RKO (cell line): ENCODE measurements at regions not wholly inside any gene's neighbourhood (a gene's known extent, or its start where the extent isn't known, plus 50 kb on each side); places are given as distances from the start of the nearest gene placed in this dataset.

Source experiments
- DNase-seq: peaks from one replicate; pipeline ENCODE4 v3.0.0-alpha.2; 2016; ENCODE audit warnings: low spot score

- no peak for DNase-seq
Measured at GRCh38 chr1:87194856-87195255, 133.8 kb upstream of the LMO4 start.

- no peak for DNase-seq
Measured at GRCh38 chr1:87196110-87196827, 132.4 kb upstream of the LMO4 start.

DNA sequence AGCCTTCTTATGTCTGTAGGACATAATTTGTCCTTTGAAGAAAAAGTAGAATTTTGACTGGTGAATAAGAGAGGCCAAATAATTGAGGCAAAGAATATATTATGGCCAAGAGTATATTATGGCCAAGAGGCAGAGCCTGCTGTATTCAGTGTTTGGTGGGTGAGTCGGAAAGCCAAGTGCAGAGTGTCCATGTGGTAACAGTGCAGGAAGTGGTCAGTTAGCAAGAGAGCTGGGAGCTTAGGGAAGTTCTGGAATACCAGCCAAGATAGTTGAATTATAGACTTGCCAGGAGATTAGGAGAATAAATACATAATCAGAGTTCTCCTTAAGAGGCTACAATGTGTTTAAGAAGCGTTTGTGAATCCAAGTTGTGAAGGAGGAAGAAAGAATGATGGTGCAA, 131.5 kb upstream of the LMO4 start:
- no peak for DNase-seq

DNA sequence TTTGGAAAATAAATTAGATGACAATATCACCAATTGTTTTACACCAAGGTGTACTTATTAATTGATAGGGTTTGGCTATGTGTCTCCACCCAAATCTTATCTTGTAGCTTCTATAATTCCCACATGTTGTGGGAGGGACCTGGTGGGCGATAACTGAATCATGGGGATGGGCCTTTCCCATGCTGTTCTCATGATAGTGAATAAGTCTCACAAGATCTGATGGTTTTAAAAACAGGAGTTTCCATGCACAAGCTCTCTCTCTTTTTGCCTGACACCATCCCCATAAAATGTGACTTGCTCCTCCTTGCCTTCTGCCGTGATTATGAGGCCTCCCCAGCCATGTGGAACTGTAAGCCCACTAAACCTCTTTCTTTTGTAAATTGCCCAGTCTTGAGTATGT, 131.0 kb upstream of the LMO4 start:
- DNase-seq, result no peak

DNA sequence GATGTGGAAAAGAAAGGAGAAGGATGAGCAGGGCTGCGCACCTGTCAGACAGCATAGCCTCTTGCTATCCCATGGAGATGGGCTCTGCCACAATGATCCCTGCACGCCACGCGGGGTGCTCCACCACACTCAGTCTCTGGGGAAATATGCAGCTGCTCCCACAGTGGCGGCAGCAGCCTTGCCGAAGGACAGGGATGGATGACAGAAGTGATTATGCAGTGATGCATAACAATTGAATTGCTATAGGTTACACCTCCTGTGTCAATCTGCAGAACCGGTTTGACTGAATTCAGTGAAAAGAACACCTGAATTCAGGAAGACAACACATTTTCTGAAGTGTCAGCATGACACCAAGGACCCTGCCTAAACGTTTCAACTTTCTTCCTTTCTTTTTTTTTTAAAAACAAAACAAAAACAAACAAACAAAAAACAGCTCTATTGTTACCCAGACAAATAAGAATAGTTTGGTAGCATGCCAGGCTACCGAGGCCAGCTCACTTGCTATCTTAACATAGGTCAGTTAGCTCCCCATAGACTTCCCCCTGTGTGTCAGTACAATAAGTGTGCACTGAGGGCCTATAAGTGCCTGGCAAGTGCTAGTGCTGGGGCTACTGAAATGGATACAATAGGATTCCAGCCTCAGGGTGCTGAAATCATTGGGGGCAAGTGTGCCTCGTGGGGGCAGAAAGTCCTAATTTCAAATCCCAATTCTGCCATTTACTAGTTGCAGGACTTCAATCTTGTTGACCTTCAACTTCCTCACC, 127.6 kb upstream of the LMO4 start:
- no peak for DNase-seq

DNA sequence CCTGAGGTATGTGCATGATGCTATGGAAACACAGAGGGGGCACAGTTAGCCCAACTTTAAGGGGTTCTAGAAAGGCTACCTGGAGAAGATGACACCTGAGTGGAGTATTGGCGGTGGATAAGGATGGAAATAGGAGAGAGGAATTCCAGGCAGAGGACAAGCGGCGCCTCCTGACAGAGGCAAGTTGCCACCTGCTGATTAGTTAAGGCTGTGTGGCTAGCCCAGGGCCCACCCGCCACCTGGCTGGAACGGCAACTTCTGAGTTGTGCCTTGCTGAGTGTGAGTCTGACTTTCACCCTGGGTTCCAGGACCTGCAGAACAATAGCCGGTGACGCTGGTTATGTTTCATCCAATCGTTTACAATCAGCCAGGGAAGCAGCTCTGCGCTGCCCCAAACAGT, 126.9 kb upstream of the LMO4 start:
- DNase-seq, result no peak

GRCh38 chr1:87202451-87202850, 126.2 kb upstream of the LMO4 start:
- no peak for DNase-seq

DNA sequence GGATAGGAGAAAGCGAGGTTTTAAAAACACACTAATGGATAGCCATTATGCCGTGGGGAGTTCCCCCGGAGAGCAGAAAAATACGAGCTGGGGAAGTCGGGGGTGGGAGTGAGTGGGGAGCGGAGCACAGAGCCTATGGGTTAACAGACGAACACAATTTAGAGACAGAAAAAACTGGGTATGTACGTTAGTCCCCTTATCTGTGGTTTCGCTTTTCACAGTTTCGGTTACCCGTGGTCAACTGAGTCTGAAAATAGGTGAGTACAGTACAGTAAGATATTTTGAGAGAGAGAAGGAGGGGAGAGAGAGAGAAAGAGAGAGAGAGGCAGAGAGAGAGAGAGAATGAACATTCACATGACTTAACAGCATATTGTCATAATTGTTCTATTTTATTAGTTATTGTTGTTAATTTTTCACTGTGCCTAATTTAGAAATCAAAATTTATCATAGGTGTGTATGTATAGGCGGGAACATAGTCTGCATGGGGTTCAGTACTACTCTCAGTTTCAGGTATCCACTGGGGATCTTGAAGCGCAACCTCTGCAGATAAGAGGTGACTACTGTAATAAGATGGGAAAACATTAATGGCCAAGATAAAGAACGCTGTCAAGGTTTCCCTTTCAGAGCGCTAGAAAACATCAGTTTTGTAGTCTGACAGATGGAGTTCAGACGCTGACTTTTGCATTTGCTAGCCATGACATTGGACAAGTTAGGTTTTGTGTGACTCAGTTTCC, 125.6 kb upstream of the LMO4 start:
- DNase-seq, result no peak

DNA sequence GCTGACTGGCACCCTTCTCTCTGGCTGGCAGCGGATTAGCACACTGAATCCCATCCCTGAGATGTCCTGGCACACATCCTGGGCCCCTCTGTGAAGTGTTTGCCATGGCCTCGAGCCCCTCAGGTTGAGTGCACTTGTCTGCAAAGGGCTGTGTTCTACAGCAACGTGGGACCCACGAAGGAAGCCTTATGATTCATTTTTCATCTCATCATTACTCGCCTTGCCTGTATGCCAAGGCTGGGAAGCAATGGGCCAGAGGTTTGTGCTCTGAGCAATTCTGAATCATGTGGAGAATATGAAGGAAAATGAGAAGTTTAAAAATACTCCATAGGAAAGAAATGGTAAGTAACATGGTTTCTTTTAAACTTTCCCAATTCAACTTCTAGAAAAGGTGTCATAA, 124.8 kb upstream of the LMO4 start:
- DNase-seq, result peak; percentile 18

DNA sequence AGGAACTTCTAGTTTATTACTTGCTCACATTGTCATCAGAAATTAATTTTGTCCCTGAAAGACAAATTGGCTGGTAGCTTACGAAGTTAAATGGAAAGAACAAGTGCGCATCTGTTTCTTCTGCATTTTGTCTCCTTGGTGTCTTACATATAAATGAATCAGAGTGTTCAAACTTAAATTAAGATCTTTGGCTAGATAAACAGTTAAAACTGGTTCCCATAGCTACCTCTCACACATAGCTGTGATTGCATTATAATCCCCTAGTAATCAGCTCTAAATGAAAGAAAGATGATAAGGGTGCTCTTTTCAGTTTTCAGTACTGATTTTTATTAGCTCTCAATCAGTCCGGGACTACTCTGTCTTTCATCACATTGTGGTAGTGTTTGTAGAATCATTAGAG, 124.2 kb upstream of the LMO4 start:
- DNase-seq, result no peak

GRCh38 chr1:87204921-87205320, 123.8 kb upstream of the LMO4 start:
- no peak for DNase-seq

GRCh38 chr1:87206044-87206831, 122.4 kb upstream of the LMO4 start:
- DNase-seq, result no peak

DNA sequence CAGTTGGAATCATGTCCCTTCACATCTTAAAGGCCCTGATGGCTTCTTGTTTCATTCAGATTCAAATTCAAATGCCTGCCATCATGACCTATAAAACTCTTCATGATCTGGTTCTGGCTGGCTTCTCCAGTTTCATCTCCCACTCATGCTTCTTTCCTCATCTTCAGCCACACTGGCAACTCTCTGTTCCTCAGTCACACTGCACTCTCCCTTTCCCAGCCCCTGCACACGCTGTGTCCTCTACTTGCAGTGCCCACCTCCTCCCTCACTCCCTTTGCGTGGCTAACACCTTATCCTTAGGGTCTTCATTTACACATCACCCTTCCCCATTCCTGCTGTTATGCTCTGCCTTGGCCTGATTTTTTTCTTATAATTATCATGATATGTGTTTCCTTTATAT, 120.6 kb upstream of the LMO4 start:
- no peak for DNase-seq

- DNase-seq, result no peak
Measured at GRCh38 chr1:87208931-87209330, 119.7 kb upstream of the LMO4 start.

- no peak for DNase-seq
Measured at GRCh38 chr1:87210151-87210550, 118.5 kb upstream of the LMO4 start.

- DNase-seq, result no peak
Measured at GRCh38 chr1:87212431-87213134, 116.1 kb upstream of the LMO4 start.

- no peak for DNase-seq
Measured at GRCh38 chr1:87213135-87213515, 115.6 kb upstream of the LMO4 start.

DNA sequence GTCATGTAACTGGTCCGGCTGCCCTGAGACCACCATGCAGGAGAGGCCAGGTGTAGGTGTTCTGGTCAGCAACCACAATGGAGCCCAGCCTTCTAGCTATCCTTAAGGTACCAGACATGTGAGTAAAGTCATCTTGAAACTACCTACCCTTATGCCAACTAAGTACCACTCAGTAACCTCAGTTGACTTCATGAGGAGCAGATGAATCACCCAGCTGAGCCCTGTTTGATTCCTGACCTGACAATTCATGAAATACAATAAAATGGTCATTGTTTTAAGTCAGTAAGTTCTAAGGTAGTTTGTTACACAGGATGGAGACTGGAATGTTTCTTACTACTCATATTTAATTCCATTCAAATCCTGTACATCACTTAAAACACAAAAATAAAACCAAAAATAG, 113.1 kb upstream of the LMO4 start:
- DNase-seq, result no peak

GRCh38 chr1:87218618-87219017, 110.1 kb upstream of the LMO4 start:
- no peak for DNase-seq

GRCh38 chr1:87219141-87219540, 109.5 kb upstream of the LMO4 start:
- no peak for DNase-seq

- no peak for DNase-seq
Measured at GRCh38 chr1:87219626-87220025, 109.1 kb upstream of the LMO4 start.

- DNase-seq, result no peak
Measured at GRCh38 chr1:87220993-87221392, 107.7 kb upstream of the LMO4 start.
